ENCODE measurements at regions not wholly inside any gene's neighbourhood (a gene's known extent, or its start where the extent isn't known, plus 50 kb on each side); places are given as distances from the start of the nearest gene placed in this dataset.

DNA sequence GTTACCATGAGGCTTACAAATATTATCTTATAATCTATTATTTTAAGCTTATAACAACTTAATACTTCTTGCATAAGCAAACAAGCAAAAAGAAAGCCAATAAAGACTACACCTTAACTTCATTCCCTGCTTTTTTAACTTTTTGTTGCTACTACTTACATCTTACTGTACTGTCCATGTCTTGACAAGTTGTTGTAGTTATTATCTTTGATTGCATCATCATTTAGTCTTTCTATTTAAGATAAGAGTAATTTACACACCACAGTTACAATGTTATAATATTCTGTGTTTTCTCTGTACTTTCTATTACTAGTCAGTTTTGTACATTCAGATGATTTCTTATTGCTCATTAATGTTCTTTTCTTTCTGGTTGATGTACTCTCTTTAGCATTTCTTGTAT, 346.6 kb downstream of the SMARCA1 start:
- TF ChIP-seq, protein P1, sequence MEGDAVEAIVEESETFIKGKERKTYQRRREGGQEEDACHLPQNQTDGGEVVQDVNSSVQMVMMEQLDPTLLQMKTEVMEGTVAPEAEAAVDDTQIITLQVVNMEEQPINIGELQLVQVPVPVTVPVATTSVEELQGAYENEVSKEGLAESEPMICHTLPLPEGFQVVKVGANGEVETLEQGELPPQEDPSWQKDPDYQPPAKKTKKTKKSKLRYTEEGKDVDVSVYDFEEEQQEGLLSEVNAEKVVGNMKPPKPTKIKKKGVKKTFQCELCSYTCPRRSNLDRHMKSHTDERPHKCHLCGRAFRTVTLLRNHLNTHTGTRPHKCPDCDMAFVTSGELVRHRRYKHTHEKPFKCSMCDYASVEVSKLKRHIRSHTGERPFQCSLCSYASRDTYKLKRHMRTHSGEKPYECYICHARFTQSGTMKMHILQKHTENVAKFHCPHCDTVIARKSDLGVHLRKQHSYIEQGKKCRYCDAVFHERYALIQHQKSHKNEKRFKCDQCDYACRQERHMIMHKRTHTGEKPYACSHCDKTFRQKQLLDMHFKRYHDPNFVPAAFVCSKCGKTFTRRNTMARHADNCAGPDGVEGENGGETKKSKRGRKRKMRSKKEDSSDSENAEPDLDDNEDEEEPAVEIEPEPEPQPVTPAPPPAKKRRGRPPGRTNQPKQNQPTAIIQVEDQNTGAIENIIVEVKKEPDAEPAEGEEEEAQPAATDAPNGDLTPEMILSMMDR (IDR thresholded peaks at IDR 0.05; ENCODE audit: low read depth, low read length): no peak
- DNase-seq (ENCODE audit: extremely low read depth, low read depth): no peak

DNA sequence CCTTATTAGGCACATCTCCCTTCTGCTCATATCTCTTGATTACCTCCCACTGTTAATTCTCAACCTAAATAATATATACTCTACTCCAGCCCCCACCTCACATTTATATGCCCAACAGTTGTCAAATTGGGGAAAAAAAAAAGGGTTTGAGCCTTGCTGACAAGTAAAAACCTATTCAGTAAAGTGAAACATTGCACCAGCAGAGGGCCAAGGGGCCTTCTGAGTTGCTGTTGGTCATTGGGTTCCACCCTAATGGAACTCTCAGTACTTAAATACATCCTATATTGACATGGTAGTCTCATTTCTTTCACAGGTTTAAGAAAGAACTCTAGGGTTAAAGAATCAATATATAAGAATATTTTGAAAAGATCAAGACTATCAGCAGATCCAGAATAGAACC, 362.2 kb downstream of the SMARCA1 start:
- TF ChIP-seq, protein P1 (IDR thresholded peaks at IDR 0.05; ENCODE audit: low read depth, low read length): no peak
- no peak for DNase-seq (ENCODE audit: extremely low read depth, low read depth)

DNA sequence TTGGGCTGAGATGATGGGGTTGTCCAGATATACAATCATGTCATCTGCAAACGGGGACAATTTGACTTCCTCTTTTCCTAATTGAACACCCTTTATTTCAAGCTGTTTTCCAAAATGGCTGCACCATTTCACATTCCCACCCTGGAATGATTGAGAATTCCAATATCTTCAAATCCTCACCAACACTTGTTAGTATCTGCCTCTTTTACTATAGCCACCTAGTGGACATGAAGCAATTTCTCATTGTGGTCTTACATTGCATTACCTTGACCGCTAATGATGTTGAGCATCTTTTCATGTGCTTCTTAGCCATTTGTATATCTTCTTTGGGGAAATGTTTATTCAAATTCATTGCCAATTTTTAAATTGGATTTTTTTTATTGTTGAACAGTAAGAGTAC, 364.8 kb downstream of the SMARCA1 start:
- TF ChIP-seq, protein P1 (IDR thresholded peaks at IDR 0.05; ENCODE audit: low read depth, low read length): no peak

DNA sequence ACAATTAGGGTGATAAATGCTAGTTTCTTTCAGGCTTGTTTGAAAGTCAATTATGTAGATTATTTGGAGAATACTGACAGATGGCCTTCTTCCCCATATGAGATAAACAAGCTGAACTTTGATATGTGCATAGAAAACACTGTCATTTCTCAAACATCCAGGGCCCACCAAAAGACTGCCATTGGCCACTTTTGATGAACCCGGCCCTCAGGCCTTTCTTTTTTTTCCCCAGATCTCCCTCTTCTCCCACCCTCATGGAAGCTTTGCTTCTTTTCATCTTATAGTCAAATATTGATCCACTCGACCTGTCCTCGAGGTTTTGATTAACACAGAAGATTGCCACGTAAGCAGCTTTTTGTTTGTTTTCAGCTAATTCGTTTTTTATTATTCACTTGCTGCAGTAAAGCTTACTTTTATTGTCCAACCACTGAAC, 377.4 kb downstream of the SMARCA1 start:
- TF ChIP-seq, protein P1 (IDR thresholded peaks at IDR 0.05; ENCODE audit: low read depth, low read length): no peak
- no peak for DNase-seq (ENCODE audit: extremely low read depth, low read depth)

More for the DNA sequence above, 364.8 kb downstream of the SMARCA1 start:
- DNase-seq (ENCODE audit: extremely low read depth, low read depth): no peak

DNA sequence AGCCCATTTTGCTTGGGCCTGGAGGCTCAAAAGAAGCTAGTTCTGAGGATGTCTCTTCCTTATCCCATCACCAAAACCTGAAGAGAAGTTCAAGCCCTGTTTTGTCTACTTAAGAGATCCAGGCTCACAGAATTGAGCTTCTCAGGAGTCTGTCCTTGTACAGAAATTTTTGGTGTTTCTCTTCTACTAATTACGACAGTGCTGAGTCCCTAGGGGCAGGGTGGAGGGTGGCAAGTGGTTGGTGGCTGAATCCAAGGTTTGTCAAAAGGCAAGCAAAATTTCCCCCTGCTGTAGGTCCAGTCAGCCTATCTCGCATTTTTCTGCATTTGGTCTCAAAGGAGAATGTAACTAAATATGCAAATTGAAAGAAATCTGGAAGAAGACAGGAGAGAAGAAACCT, 377.9 kb downstream of the SMARCA1 start:
- TF ChIP-seq, protein P1 (IDR thresholded peaks at IDR 0.05; ENCODE audit: low read depth, low read length): no peak
- DNase-seq (ENCODE audit: extremely low read depth, low read depth): no peak

DNA sequence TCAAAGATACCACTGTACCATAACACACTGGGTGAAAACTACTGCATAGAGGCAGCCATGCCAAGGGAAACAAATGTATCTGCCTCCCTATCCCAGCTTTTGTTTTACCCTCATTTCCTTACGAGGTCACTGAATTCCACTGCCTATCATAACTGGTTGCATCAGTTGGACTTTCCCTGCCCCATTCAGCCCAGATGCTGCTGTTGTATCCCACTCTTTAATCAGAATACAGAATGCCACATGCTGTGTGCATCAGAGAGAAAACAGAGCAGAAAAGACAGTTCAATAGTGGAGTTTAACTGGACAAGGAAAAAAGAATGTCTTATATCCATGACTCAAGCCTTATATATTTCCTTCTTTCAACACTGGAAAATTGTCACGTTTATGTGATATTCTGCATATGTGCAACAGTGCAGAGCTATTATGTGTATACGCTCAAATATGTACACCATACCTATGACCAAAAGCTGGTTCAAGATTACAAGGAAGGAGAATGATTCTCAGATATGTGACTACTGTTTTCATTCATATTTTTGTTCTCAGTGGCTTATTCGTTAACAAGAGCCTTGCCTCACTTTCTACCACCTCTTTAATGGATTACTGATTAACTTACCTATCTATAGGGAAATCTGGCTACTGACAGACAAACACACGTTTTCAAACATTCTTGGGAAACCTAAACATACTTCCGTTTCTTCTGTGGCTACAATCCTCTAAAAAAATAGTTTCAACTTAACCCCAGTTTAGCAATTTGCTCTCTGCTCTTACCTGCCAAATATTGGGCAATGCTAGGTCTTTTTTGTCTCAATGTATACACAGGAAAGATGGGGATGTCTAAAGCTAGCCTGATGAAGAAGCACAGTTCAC, 378.9 kb downstream of the SMARCA1 start:
- TF ChIP-seq, protein P1 (IDR thresholded peaks at IDR 0.05; ENCODE audit: low read depth, low read length): no peak
- no peak for DNase-seq (ENCODE audit: extremely low read depth, low read depth)

DNA sequence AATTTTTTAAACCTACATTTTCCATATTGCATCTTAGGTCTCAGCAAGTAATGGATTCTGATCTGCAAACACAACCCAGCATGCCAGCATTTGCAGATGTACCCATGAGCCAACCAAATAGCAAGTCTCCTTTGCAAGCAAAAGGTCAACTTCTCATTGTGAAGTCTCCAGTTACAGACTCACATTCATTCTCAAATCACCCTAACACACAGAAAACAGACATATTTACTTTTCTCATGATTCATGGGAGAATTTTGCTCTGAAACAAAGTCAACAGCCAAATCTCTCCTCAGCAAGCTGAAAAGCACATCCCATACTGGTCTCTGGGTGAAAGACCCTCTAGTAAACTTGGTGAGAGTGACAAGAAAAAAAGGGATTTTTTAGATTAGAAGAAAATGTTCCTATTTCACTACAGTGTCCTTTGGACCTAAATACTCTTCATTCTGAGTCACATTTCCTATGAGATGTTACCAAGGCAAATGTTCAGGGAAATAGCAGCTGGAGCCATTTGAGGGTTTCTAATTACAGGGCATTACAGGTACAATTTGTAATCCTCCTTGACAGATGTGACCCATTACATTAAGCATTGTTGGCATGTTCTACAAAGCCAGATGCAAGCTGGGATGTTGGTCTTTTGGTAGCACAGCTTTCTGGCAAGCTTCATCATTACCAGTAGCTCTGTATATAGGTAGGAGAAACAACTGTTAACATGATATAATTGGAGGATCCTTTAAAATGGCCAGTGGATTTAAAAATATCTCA, 383.3 kb downstream of the SMARCA1 start:
- no peak for DNase-seq (ENCODE audit: extremely low read depth, low read depth)
- TF ChIP-seq, protein P1 (IDR thresholded peaks at IDR 0.05; ENCODE audit: low read depth, low read length): no peak
